Duodenal mucosa (tissue), 2 donors: ENCODE measurements at regions not wholly inside any gene's neighbourhood (a gene's known extent, or its start where the extent isn't known, plus 50 kb on each side); places are given as distances from the start of the nearest gene placed in this dataset.
A peak's percentile ranks its signal among the peaks of the same experiment; 100 is the strongest.

ENCODE experiments used
- H3K27ac ChIP-seq: one replicate; pipeline ENCODE4 v1.7.0; 2013; ENCODE audit warnings: low read depth, low read length
- H3K27me3 ChIP-seq, 2 donors: one replicate each; pipeline ENCODE4 v1.7.0; 2013; ENCODE audit warnings: low read length in 2 of 2, control low read depth in 1 of 2; ENCODE audit not compliant: insufficient read depth in 2 of 2, control insufficient read depth in 1 of 2
- H3K36me3 ChIP-seq, 2 donors: one replicate each; pipeline ENCODE4 v1.7.0; 2013; ENCODE audit warnings: low read length in 2 of 2, control low read depth in 1 of 2; ENCODE audit not compliant: insufficient read depth in 2 of 2, control insufficient read depth in 1 of 2
- H3K4me1 ChIP-seq, 2 donors: one replicate each; pipeline ENCODE4 v1.7.0; 2013; ENCODE audit warnings: low read length in 2 of 2, control low read depth in 1 of 2; ENCODE audit not compliant: insufficient read depth in 2 of 2, control insufficient read depth in 1 of 2
- H3K4me3 ChIP-seq, 2 donors: one replicate each; pipeline ENCODE4 v1.7.0; 2013; ENCODE audit warnings: low read length in 2 of 2, low read depth in 1 of 2
- H3K9ac ChIP-seq, 2 donors: one replicate each; pipeline ENCODE4 v1.7.0; 2013; ENCODE audit warnings: low read length in 2 of 2, low read depth in 1 of 2
- H3K9me3 ChIP-seq, 2 donors: one replicate each; pipeline ENCODE4 v1.7.0; 2013; ENCODE audit warnings: low read length in 2 of 2, control low read depth in 1 of 2; ENCODE audit not compliant: control insufficient read depth in 1 of 2

- Histone ChIP-seq H3K27ac (no peak overlapping the region), H3K4me1 (no peaks in the 10 kb centered on the region), H3K9me3 (no peaks in the 10 kb centered on the region), H3K27me3 (no peaks in the 10 kb centered on the region), H3K4me3 (no peak overlapping the region), H3K9ac (no peak overlapping the region), H3K36me3 (no peaks in the 10 kb centered on the region)
These were observed 465.8 kb upstream of the SYT1 start for GRCh38 chr12:78398750-78399149.

DNA sequence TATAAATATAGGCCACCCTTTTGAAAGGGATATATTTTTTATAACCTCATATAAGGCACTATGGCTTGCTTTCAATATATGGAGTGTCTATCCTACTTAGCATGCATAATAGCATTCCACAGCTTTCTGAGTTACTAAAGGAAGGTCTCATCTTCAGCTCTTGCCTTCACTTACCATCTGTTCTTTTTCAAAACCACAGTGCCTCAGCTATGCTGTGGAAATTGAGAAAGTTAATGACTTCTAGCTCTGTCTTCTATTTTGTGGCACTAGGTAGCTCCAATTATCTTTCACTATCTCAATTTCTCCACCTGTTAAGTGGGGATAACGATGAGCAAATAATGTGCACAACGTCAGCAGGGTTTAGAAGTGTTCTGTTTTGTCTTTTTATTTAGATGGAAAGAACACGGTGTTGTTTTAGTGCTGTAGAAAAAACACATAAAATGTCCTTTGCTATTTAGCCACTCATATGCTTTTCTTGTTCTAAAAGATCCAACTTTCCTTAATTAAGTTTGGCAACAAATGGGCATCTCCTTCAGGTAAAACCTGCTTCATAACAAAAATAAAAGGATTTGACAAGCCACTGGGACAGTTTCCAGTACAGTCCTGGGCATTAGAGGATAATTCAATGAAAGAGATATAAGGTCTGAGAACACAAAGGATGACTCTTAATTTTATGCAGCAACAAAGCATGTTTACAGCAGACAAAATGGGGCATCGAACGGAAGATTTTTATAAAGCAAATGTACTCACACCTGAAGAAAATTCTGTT, 462.0 kb upstream of the SYT1 start:
- H3K9me3 ChIP-seq: no peaks in the 10 kb centered on the region
- H3K27me3 ChIP-seq: no peaks in the 10 kb centered on the region
- no peak overlapping the region for H3K9ac ChIP-seq
- H3K27ac ChIP-seq: no peak overlapping the region
- no peak overlapping the region for H3K4me3 ChIP-seq
- H3K36me3 ChIP-seq: no peaks in the 10 kb centered on the region
- H3K4me1 ChIP-seq: no peaks in the 10 kb centered on the region

DNA sequence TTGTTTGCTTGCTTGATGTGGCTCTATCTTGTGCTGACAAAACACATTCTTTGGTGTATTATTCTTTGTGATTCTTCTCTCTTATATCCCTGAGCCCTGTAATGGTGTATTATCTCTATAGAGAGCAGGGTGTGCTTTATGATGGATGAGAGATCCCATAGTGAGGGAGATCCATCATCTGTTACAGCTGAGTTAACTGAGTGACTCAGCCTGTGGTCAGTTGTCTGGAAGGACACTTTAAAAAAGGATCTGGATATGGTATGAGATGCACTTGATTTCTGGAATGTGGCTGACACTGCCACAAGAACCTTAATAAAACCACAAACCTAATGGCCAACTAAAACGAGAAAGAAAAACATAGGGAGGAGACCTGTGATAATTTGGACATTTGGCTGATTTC, 461.4 kb upstream of the SYT1 start:
- Histone ChIP-seq H3K4me1 (no peaks in the 10 kb centered on the region), H3K4me3 (no peak overlapping the region), H3K36me3 (no peaks in the 10 kb centered on the region), H3K9me3 (no peaks in the 10 kb centered on the region), H3K27me3 (no peaks in the 10 kb centered on the region), H3K27ac (no peak overlapping the region), H3K9ac (no peak overlapping the region)

DNA sequence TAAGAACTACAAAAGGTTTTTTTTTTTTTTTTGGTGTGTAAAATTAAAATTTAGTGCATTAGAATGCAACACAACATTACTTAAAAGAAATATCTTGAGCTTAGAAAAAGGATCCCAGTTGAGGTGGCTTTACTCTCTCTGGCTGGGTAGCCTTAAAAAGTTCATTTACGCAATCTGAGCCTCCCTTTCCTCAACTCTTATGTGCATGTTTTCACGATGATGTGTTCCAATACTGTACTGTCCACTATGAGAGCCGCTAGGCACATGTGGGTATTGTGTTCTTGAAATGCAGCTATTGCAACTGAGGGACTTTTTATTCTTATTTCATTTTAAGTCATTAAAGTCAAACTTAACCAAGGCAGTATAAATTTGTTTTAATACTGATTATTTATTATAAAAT, 460.9 kb upstream of the SYT1 start:
- H3K27ac ChIP-seq: no peak overlapping the region
- no peak overlapping the region for H3K4me3 ChIP-seq
- no peaks in the 10 kb centered on the region for H3K4me1 ChIP-seq
- no peaks in the 10 kb centered on the region for H3K9me3 ChIP-seq
- H3K27me3 ChIP-seq: no peaks in the 10 kb centered on the region
- H3K9ac ChIP-seq: no peak overlapping the region
- no peaks in the 10 kb centered on the region for H3K36me3 ChIP-seq

GRCh38 chr12:78406213-78406612, 458.4 kb upstream of the SYT1 start:
- H3K4me1 ChIP-seq: no peaks in the 10 kb centered on the region
- no peaks in the 10 kb centered on the region for H3K9me3 ChIP-seq
- no peaks in the 10 kb centered on the region for H3K27me3 ChIP-seq
- no peak overlapping the region for H3K27ac ChIP-seq
- H3K9ac ChIP-seq: no peak overlapping the region
- no peak overlapping the region for H3K4me3 ChIP-seq
- no peaks in the 10 kb centered on the region for H3K36me3 ChIP-seq

- no peaks in the 10 kb centered on the region for H3K9me3 ChIP-seq
These were observed 457.7 kb upstream of the SYT1 start for GRCh38 chr12:78406828-78407227.

DNA sequence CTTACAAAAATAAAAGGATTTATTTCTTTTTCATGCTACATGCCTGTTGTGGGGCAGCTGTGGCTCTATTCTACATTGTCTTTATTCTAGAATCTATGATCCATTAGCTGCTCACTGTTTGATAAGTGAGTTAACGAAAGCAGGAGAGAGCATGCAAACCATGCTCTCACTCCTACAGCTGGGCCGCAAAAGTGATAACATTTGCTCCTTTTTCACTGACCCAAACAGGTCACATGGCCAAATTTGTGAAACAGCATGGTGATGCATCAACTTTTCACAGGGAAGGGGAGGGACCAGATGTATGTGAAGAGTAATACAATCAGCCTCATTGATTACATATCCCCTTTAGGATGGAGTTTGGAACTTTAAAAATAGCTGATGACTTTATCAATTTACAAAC, 456.9 kb upstream of the SYT1 start:
- Histone ChIP-seq H3K4me1 (no peaks in the 10 kb centered on the region), H3K4me3 (no peak overlapping the region), H3K36me3 (no peaks in the 10 kb centered on the region), H3K27ac (no peak overlapping the region), H3K27me3 (no peaks in the 10 kb centered on the region), H3K9me3 (no peaks in the 10 kb centered on the region), H3K9ac (no peak overlapping the region)

More at GRCh38 chr12:78406828-78407227, 457.7 kb upstream of the SYT1 start:
- Histone ChIP-seq H3K27ac (no peak overlapping the region), H3K4me3 (peak overlapping the region in 1 of 2 donors; percentile 8), H3K27me3 (no peaks in the 10 kb centered on the region), H3K36me3 (no peaks in the 10 kb centered on the region), H3K9ac (no peak overlapping the region), H3K4me1 (no peaks in the 10 kb centered on the region)

GRCh38 chr12:78414071-78414470, 450.5 kb upstream of the SYT1 start:
- no peaks in the 10 kb centered on the region for H3K36me3 ChIP-seq
- no peaks in the 10 kb centered on the region for H3K27me3 ChIP-seq
- H3K9me3 ChIP-seq: no peaks in the 10 kb centered on the region
- H3K4me3 ChIP-seq: no peak overlapping the region
- no peak overlapping the region for H3K9ac ChIP-seq
- H3K27ac ChIP-seq: no peak overlapping the region
- H3K4me1 ChIP-seq: no peaks in the 10 kb centered on the region

DNA sequence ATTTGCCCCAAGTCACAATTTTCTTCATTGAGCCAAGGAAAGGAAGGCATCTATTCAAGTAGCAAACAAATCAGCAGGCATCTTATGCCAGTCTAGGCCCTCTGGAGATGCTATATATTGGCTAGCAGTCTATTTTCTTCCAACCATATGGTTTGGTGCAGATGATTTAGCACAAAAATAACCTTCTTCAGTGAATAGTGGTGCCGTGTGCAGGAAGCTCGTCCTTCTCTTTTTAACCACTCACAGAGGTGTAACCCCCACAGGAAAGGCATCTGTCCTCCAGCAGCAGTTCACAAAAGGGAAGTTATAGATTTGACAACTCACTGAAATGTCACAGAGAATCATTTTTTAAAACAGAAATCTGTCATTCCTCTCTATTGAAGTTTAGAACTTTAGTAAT, 445.7 kb upstream of the SYT1 start:
- Histone ChIP-seq H3K4me3 (no peak overlapping the region), H3K27ac (no peak overlapping the region), H3K27me3 (no peaks in the 10 kb centered on the region), H3K9me3 (no peaks in the 10 kb centered on the region), H3K9ac (no peak overlapping the region), H3K4me1 (no peaks in the 10 kb centered on the region), H3K36me3 (no peaks in the 10 kb centered on the region)

GRCh38 chr12:78419513-78419912, 445.1 kb upstream of the SYT1 start:
- Histone ChIP-seq H3K9me3 (no peaks in the 10 kb centered on the region), H3K27me3 (no peaks in the 10 kb centered on the region), H3K27ac (no peak overlapping the region), H3K9ac (no peak overlapping the region), H3K4me3 (no peak overlapping the region), H3K36me3 (no peaks in the 10 kb centered on the region), H3K4me1 (no peaks in the 10 kb centered on the region)
